Pons (tissue), 1 donor: ENCODE measurements at regions not wholly inside any gene's neighbourhood (a gene's known extent, or its start where the extent isn't known, plus 50 kb on each side); places are given as distances from the start of the nearest gene placed in this dataset.

Experiments used
- DNase-seq: peaks from one replicate; pipeline ENCODE4 v3.0.0-alpha.2; 2016; ENCODE audit warnings: low spot score

- DNase-seq = no peak
Measured at GRCh38 chr1:221632072-221632471, 109.8 kb downstream of the DUSP10 start.

- no peak for DNase-seq
Measured at GRCh38 chr1:221633841-221634409, 108.0 kb downstream of the DUSP10 start.

DNA sequence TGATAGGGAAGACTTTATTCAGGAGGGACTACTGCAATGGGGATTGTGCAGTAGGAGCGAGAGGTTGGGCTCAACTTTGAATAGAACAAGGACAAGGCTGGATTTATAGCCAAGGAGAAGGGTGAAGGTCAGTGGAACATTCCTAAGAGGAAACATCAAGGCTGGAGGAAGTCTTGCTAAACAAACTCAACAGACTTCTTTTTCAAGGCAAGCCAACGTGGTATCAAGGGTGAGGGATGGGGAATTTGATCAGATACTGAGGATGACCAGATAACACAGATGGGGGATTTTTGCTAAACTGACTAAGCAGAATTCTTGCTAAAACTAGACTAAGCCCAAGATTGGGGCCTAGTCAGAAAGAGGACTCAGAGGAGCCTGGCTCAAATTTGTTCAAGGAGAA, 107.3 kb downstream of the DUSP10 start:
- no peak for DNase-seq

DNA sequence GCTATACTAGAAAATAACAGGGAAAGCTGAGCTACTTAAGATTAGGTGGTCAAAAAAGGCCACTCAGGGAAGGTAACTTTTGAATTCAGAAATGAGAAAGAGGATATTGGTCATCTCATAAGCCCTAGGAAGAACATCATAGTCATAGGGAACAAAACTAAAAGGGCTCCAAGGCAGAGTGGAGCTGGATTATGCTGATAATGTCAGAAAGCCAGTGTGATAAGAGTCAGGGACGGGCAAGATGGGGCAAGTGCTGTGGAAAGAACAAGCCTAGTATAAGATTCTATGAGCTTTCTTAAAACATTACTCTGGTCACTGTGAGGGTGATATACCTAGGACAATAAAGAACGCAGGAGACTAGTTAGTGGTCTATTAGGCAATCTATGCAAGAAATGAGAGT, 106.6 kb downstream of the DUSP10 start:
- no peak for DNase-seq

GRCh38 chr1:221636096-221636495, 105.8 kb downstream of the DUSP10 start:
- DNase-seq = no peak

- DNase-seq = no peak
Measured at GRCh38 chr1:221636967-221637366, 104.9 kb downstream of the DUSP10 start.

- DNase-seq = peak; percentile 33
Measured at GRCh38 chr1:221637641-221638041, 104.2 kb downstream of the DUSP10 start.

DNA sequence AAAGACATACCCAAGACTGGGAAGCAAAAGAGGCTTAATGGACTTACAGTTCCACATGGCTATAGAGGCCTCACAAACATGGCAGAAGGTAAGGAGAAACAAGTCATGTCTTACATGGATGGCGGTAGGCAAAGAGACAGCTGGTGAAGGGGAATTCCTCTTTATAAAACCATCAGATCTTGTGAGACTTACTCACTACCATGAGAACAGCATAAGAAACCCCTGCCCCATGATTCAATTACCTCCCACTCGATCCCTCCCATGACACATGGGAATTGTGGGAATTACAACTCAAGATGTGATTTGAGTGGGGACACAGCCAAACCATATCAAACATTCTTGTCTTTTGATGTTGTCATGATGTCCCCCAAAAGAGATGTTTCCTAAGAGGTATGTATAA, 103.3 kb downstream of the DUSP10 start:
- DNase-seq = no peak

DNA sequence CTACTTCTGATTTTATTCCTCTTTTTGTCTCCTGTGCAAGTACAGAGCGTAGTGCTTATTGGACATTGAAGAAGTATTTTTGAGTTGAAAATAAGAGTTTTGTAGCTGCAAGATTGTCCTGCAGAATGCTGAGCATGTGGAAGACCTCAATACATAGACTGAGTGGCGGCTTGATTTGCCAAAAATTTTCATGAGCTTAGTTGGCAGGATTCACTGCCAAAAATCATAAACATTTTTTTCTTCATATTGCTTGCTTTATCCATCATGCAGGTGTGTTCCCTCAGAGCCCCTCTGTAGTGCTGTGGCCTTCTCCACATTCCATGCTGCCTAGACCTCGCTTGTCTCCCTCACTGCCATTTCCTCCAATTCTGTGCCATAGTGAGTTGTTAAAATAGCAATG, 100.1 kb downstream of the DUSP10 start:
- no peak for DNase-seq

- no peak for DNase-seq
Measured at GRCh38 chr1:221643404-221644144, 98.3 kb downstream of the DUSP10 start.

DNA sequence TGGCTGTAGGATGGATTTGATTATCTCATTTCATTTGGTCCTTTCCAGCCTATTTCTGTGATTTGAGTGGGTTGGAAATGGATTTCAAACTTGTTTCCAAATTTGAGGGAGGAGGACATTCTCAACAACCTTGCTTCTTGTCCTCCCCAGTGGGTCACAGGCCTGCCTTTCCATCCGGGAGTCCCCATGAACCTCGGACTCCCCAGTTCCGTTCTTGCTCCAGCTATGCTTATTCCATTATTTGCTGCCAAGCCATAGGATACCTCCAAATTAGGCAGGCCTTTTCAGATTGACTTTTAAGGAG, 97.8 kb downstream of the DUSP10 start:
- DNase-seq = no peak

DNA sequence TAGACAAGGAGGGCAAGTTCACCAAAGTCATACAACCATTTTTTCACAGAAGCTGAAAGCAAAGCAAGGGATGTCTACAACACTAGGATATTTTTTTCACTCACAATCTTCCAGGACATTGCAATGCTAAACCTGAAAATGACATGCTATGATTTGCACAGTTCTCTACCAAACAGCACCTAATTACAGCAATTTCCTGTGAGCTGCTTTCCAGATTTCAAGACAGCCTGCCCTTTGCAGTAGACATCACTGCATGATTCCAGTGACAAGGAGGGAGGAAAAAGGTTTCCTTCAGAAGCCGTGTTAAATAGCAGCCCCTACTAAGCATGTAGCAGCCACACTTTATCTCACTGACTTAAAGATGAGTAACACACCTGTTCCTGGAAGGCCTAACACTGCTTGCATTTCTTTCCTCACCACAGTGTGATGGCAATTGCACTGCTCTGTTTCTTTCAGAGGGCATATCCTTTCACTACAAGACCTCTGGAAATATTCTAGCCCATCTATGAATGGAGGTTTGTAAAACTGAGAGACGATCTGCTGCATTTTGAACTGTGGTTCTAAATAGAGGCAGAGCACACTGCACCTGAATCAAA, 97.1 kb downstream of the DUSP10 start:
- no peak for DNase-seq

DNA sequence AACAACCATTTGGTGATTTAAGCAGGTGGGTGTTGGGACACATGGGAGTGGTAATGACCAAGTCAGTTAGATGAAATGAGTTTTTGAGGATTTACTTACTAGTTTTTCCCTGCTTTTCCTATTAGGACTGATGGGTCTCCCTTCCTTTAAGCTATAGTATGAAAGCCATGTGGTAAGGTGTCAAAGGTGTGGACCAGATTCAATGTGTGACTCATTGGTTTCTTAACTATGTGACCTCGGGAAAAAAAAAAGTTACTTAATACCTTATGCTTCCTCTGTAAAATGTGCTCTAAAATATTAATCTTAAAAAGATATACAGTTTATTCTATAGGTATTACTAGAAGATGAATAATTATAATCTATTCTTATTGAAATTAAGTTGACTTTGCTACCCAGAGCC, 93.7 kb downstream of the DUSP10 start:
- DNase-seq = no peak
